SK-N-SH treated with all-trans-retinoic acid at 6 μM for 48 hours (cell line): ENCODE measurements at regions not wholly inside any gene's neighbourhood (a gene's known extent, or its start where the extent isn't known, plus 50 kb on each side); places are given as distances from the start of the nearest gene placed in this dataset.

Experiments used
- ATAC-seq: fragments of 200-7000 bp; cut with Tn5 transposase; 3 replicates; pipeline ENCODE4 v1.9.1; 2020; ENCODE audit warnings: mild to moderate bottlenecking, moderate library complexity
- ARNTL ChIP-seq: fragments of 450-650 bp; formaldehyde crosslinking; IDR thresholded peaks from 2 replicates; pipeline ENCODE4 v1.5.0; 2020; ENCODE audit warnings: low read depth, mild to moderate bottlenecking, moderate library complexity, borderline replicate concordance
- BACH2 ChIP-seq: fragments of 250-450 bp; sonication (Bioruptor Pico); IDR thresholded peaks from 2 replicates; pipeline ENCODE4 v1.9.0; 2021; ENCODE audit warnings: mild to moderate bottlenecking, borderline replicate concordance
- ESRRG ChIP-seq: fragments of 250-450 bp; sonication (Bioruptor Pico); IDR thresholded peaks from 2 replicates; pipeline ENCODE4 v1.6.1; 2021; ENCODE audit warnings: mild to moderate bottlenecking
- GLIS3 ChIP-seq: fragments of 250-450 bp; sonication (Bioruptor Pico); IDR thresholded peaks from 2 replicates; pipeline ENCODE4 v1.5.0; 2020; ENCODE audit warnings: mild to moderate bottlenecking, moderate library complexity
- OSR1 ChIP-seq: fragments of 250-450 bp; sonication (Bioruptor Pico); IDR thresholded peaks from 2 replicates; pipeline ENCODE4 v1.8.0; 2022; ENCODE audit warnings: moderate library complexity, mild to moderate bottlenecking, inconsistent platforms
- RARB ChIP-seq: fragments of 250-450 bp; sonication (Bioruptor Pico); IDR thresholded peaks from 2 replicates; pipeline ENCODE4 v1.8.0; 2021; ENCODE audit warnings: mild to moderate bottlenecking, moderate library complexity
- SNAI2 ChIP-seq: fragments of 250-450 bp; sonication (Bioruptor Pico); IDR thresholded peaks from 2 replicates; pipeline ENCODE4 v1.5.0; 2020; ENCODE audit warnings: mild to moderate bottlenecking, moderate library complexity
- TOX ChIP-seq: fragments of 250-450 bp; sonication (Bioruptor Pico); IDR thresholded peaks from 2 replicates; pipeline ENCODE4 v1.8.0; 2021; ENCODE audit warnings: mild to moderate bottlenecking, moderate library complexity, borderline replicate concordance
- TSHZ2 ChIP-seq: fragments of 250-450 bp; sonication (Bioruptor Pico); IDR thresholded peaks from 2 replicates; pipeline ENCODE4 v1.5.0; 2020; ENCODE audit warnings: mild to moderate bottlenecking, moderate library complexity
- ZC3H10 ChIP-seq: fragments of 250-450 bp; sonication (Bioruptor Pico); IDR thresholded peaks from 2 replicates; pipeline ENCODE4 v1.5.1; 2021; ENCODE audit warnings: mild to moderate bottlenecking, moderate library complexity
- ZFP3 ChIP-seq: fragments of 250-450 bp; sonication (Bioruptor Pico); IDR thresholded peaks from 2 replicates; pipeline ENCODE4 v1.5.0; 2020; ENCODE audit warnings: mild to moderate bottlenecking, moderate library complexity
- ZFP30 ChIP-seq: fragments of 450-650 bp; formaldehyde crosslinking; IDR thresholded peaks from 2 replicates; pipeline ENCODE4 v1.5.0; 2022; ENCODE audit warnings: mild to moderate bottlenecking, moderate library complexity
- TF ChIP-seq, protein P1 (sequence below): fragments of 250-450 bp; sonication (Bioruptor Pico); IDR thresholded peaks from 2 replicates; pipeline ENCODE4 v1.8.0; 2020; ENCODE audit warnings: mild to moderate bottlenecking, moderate library complexity, borderline replicate concordance
- TF ChIP-seq, protein P2 (sequence below): fragments of 250-450 bp; sonication (Bioruptor Pico); IDR thresholded peaks from 2 replicates; pipeline ENCODE4 v1.8.0; 2021; ENCODE audit warnings: low read depth, mild to moderate bottlenecking, moderate library complexity, borderline replicate concordance

DNA sequence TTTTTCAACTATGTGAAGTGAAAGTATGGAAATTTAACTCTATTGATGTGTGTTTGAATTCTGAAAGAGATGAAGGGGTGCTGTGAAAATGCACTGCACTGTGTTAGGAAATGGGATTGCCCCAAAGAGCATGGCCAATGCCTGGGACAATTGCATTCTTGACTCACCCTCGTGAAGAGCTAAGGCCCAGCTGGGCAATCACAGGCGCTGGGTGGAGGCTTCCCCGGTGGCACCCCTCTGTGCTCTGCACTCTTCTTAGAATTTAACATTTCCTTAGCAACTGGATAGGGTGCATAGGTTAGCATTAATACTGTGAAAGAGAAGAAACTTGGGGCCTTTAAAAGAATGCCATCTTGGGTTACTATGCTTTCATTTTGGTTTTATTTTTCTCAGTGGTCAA is 179.9 kb upstream of the GOLIM4 start:
- no peak for TF ChIP-seq ESRRG (CRISPR knock-in tag)
- TF ChIP-seq, protein P1, sequence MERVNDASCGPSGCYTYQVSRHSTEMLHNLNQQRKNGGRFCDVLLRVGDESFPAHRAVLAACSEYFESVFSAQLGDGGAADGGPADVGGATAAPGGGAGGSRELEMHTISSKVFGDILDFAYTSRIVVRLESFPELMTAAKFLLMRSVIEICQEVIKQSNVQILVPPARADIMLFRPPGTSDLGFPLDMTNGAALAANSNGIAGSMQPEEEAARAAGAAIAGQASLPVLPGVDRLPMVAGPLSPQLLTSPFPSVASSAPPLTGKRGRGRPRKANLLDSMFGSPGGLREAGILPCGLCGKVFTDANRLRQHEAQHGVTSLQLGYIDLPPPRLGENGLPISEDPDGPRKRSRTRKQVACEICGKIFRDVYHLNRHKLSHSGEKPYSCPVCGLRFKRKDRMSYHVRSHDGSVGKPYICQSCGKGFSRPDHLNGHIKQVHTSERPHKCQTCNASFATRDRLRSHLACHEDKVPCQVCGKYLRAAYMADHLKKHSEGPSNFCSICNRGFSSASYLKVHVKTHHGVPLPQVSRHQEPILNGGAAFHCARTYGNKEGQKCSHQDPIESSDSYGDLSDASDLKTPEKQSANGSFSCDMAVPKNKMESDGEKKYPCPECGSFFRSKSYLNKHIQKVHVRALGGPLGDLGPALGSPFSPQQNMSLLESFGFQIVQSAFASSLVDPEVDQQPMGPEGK (CRISPR knock-in tag): no peak
- no peak for TF ChIP-seq TOX (CRISPR knock-in tag)
- TF ChIP-seq GLIS3 (CRISPR knock-in tag): no peak
- no peak for TF ChIP-seq SNAI2 (CRISPR knock-in tag)
- ATAC-seq: no peak

GRCh38 chr3:168273917-168274316 is 178.2 kb upstream of the GOLIM4 start:
- TF ChIP-seq ZFP30 (CRISPR knock-in tag) (no peak), OSR1 (no peak), TOX (CRISPR knock-in tag) (no peak), ESRRG (CRISPR knock-in tag) (no peak)
- TF ChIP-seq, protein P1 (CRISPR knock-in tag): no peak
- TF ChIP-seq, protein P2, sequence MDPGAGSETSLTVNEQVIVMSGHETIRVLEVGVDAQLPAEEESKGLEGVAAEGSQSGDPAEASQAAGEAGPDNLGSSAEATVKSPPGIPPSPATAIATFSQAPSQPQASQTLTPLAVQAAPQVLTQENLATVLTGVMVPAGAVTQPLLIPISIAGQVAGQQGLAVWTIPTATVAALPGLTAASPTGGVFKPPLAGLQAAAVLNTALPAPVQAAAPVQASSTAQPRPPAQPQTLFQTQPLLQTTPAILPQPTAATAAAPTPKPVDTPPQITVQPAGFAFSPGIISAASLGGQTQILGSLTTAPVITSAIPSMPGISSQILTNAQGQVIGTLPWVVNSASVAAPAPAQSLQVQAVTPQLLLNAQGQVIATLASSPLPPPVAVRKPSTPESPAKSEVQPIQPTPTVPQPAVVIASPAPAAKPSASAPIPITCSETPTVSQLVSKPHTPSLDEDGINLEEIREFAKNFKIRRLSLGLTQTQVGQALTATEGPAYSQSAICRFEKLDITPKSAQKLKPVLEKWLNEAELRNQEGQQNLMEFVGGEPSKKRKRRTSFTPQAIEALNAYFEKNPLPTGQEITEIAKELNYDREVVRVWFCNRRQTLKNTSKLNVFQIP: no peak
- TF ChIP-seq, all 23 proteins: peak for 0
- ATAC-seq: no peak

DNA sequence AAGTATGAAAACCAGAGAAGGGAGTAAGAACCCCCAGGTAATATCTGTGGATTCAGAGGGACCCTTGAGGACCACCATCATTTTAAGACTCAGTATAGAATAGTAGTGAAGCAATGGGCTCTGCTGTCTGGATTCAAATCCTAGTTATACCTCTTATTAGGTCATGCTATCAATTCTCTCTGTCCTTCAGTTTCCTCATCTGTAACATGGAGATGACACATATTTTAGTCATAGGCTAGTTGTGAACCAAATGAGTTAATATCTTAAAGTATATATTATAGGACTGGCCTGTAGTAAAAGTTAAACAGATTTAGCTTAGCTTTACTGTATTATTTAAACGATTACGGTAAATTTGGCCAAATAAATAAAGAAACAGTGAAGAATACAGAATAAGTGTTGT is 177.3 kb upstream of the GOLIM4 start:
- ATAC-seq: no peak
- TF ChIP-seq BACH2 (CRISPR knock-in tag) (no peak), RARB (CRISPR knock-in tag) (no peak), ZFP3 (CRISPR knock-in tag) (no peak)

- TF ChIP-seq TSHZ2: no peak
- no peak for TF ChIP-seq GLIS3 (CRISPR knock-in tag)
- TF ChIP-seq, all 23 proteins: peak for 0
- no peak for ATAC-seq
These were observed 176.7 kb upstream of the GOLIM4 start for GRCh38 chr3:168272343-168272985.

DNA sequence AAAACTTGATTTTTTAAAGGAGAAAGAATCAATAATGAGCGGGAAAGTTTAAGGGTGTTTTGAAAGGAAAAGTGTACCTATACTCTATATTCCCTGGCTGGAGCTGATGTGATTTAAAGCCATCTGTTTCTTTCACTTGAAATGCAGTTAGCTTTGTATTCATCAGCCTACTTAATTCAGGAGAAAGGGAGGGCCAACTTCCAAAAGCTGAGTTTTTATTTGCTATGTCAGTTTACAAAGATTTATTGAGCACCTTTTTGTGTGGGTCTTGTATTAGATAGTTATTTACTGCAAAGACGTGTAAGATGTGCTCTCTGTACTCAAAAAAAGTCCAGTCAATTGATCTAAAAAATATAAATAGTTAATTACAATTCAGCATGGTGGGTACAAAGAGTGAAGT is 176.2 kb upstream of the GOLIM4 start:
- no peak for ATAC-seq
- no peak for TF ChIP-seq GLIS3 (CRISPR knock-in tag)
- TF ChIP-seq, protein P2: no peak
- no peak for TF ChIP-seq ZFP3 (CRISPR knock-in tag)
- TF ChIP-seq ARNTL (CRISPR knock-in tag): no peak
- TF ChIP-seq, protein P1 (CRISPR knock-in tag): no peak
- no peak for TF ChIP-seq ESRRG (CRISPR knock-in tag)
- TF ChIP-seq ZC3H10 (CRISPR knock-in tag): no peak
- TF ChIP-seq, all 23 proteins: peak for 0
